WERI-Rb-1 (cell line): ENCODE measurements at regions not wholly inside any gene's neighbourhood (a gene's known extent, or its start where the extent isn't known, plus 50 kb on each side); places are given as distances from the start of the nearest gene placed in this dataset.

Source experiments
- DNase-seq: peaks from one replicate; pipeline ENCODE4 v3.0.0-alpha.2; 2020
- H3K27ac ChIP-seq: fragments of 250-450 bp; sonication (Bioruptor Pico); 2 replicates; pipeline ENCODE4 v1.5.1; 2020; ENCODE audit warnings: mild to moderate bottlenecking, moderate library complexity
- H3K27me3 ChIP-seq: fragments of 250-450 bp; sonication (Bioruptor Pico); 2 replicates; pipeline ENCODE4 v1.5.1; 2021; ENCODE audit warnings: mild to moderate bottlenecking, low read depth, moderate library complexity; ENCODE audit not compliant: insufficient read depth, severe bottlenecking
- H3K36me3 ChIP-seq: fragments of 250-450 bp; sonication (Bioruptor Pico); 2 replicates; pipeline ENCODE4 v1.5.1; 2020; ENCODE audit warnings: mild to moderate bottlenecking, moderate library complexity
- H3K4me3 ChIP-seq: 2 replicates; pipeline ENCODE4 v1.5.1; 2011; ENCODE audit warnings: low read depth, mild to moderate bottlenecking, control low read depth, low read length
- H3K9me3 ChIP-seq: fragments of 250-450 bp; sonication (Bioruptor Pico); 2 replicates; pipeline ENCODE4 v1.5.1; 2021; ENCODE audit warnings: mild to moderate bottlenecking, moderate library complexity; ENCODE audit not compliant: severe bottlenecking
- CTCF ChIP-seq: IDR thresholded peaks from 2 replicates; pipeline ENCODE4 v1.5.1; 2011; ENCODE audit warnings: low read depth, mild to moderate bottlenecking, control low read depth, inconsistent platforms, low read length

- H3K36me3 ChIP-seq: no peaks in the 10 kb centered on the region
- TF ChIP-seq CTCF: no peak
These were observed 192.3 kb downstream of the USP12 start for GRCh38 chr13:26979334-26979733.

GRCh38 chr13:26978081-26978860 is 193.3 kb downstream of the USP12 start:
- H3K27ac ChIP-seq: no peak overlapping the region
- no peak for DNase-seq
- no peak for TF ChIP-seq CTCF

More at GRCh38 chr13:26979334-26979733, 192.3 kb downstream of the USP12 start:
- Histone ChIP-seq H3K4me3 (no peak overlapping the region), H3K9me3 (no peaks in the 10 kb centered on the region), H3K27me3 (no peaks in the 10 kb centered on the region), H3K27ac (no peak overlapping the region)
- DNase-seq: no peak

DNA sequence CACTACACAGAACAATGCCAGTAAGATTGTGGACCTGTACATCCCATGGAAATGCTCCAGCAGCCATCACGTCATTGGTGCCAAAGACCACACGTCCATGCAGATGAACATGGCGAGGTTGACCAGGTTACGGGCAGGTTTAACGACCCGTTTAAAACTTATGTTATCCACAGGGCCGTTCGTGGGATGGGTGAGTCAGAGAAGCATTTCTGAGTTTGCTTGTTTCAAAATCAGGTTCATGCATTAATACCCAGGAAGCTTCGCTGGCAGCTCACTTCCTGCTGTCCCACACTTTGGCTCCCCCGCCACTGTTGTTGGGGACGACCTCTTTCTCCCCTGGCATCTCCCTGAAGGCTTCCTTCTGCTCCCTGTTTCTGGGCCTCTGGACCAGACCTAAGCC is 194.1 kb downstream of the USP12 start:
- H3K36me3 ChIP-seq: no peaks in the 10 kb centered on the region
- no peak overlapping the region for H3K27ac ChIP-seq
- no peak for DNase-seq
- no peak overlapping the region for H3K4me3 ChIP-seq
- no peaks in the 10 kb centered on the region for H3K27me3 ChIP-seq
- no peaks in the 10 kb centered on the region for H3K9me3 ChIP-seq
- no peak for TF ChIP-seq CTCF

More at GRCh38 chr13:26978081-26978860, 193.3 kb downstream of the USP12 start:
- Histone ChIP-seq H3K27me3 (no peaks in the 10 kb centered on the region), H3K4me3 (no peak overlapping the region), H3K36me3 (no peaks in the 10 kb centered on the region), H3K9me3 (no peaks in the 10 kb centered on the region)

- H3K36me3 ChIP-seq: no peaks in the 10 kb centered on the region
- DNase-seq: no peak
- H3K27me3 ChIP-seq: no peaks in the 10 kb centered on the region
- no peak overlapping the region for H3K27ac ChIP-seq
- H3K4me3 ChIP-seq: no peak overlapping the region
- H3K9me3 ChIP-seq: no peaks in the 10 kb centered on the region
- TF ChIP-seq CTCF: no peak
These were observed 195.3 kb downstream of the USP12 start for GRCh38 chr13:26976313-26976712.

GRCh38 chr13:26973946-26974345 is 197.7 kb downstream of the USP12 start:
- Histone ChIP-seq H3K27ac (no peak overlapping the region), H3K9me3 (no peaks in the 10 kb centered on the region), H3K27me3 (no peaks in the 10 kb centered on the region), H3K36me3 (no peaks in the 10 kb centered on the region), H3K4me3 (no peak overlapping the region)
- DNase-seq: no peak
- TF ChIP-seq CTCF: no peak

GRCh38 chr13:26973295-26973694 is 198.3 kb downstream of the USP12 start:
- no peak for TF ChIP-seq CTCF
- no peak for DNase-seq
- no peak overlapping the region for H3K27ac ChIP-seq

More at GRCh38 chr13:26973295-26973694, 198.3 kb downstream of the USP12 start:
- Histone ChIP-seq H3K9me3 (no peaks in the 10 kb centered on the region), H3K27me3 (no peaks in the 10 kb centered on the region), H3K36me3 (no peaks in the 10 kb centered on the region), H3K4me3 (no peak overlapping the region)
